ENCODE measurements at regions not wholly inside any gene's neighbourhood (a gene's known extent, or its start where the extent isn't known, plus 50 kb on each side); places are given as distances from the start of the nearest gene placed in this dataset.

DNA sequence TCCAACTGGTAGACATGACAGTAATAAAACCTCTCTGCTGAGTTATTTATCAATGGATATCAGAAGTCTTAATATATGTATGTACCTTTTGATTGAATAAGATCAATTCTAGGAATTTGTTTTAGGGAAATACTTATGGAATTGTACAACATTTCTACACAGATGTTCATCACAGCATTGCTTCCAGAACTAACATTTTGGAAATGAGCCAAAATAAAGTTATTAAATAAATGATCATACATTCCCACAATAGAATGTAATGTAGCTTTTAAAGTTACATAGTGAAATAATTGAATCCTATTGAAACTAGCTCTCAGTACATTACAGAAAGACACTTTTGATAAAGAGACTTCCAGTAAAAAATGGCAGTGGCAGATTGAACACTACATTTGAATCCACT, 481.6 kb upstream of the LRRN3 start:
- no peak overlapping the region for H3K9ac ChIP-seq
- Mint-ChIP-seq H3K27me3 (ENCODE audit: insufficient read depth, low read depth) (no peaks in the 10 kb centered on the region), H3K36me3 (no peaks in the 10 kb centered on the region), H3K4me1 (peaks cover 3% of the 10 kb centered on the region), H3K9me3 (no peaks in the 10 kb centered on the region), H3K27ac (no peak overlapping the region), H3K4me3 (no peak overlapping the region)
- no peaks in the 10 kb centered on the region for H3K36me3 ChIP-seq
- no peaks in the 10 kb centered on the region for H3K9me3 ChIP-seq (ENCODE audit: low read depth)
- H2AFZ ChIP-seq (replicated peaks), result no peak overlapping the region
- no peak overlapping the region for H3K4me3 ChIP-seq
- H3K27me3 ChIP-seq, result no peaks in the 10 kb centered on the region
- no peak for DNase-seq (ENCODE audit: low spot score)
- no peak overlapping the region for H3K27ac ChIP-seq
- no peaks in the 10 kb centered on the region for H3K79me2 ChIP-seq (ENCODE audit: low read depth)
- no peak overlapping the region for H3K4me2 ChIP-seq
- H3F3A ChIP-seq (ENCODE audit: low read depth), result no peaks in the 10 kb centered on the region
- no peaks in the 10 kb centered on the region for H4K20me1 ChIP-seq (ENCODE audit: low read depth)
- TF ChIP-seq EZH2phosphoT487 (IDR thresholded peaks at IDR 0.05) (no peak), EZH2 (IDR thresholded peaks at IDR 0.05) (no peak)
- TF ChIP-seq, protein P1, sequence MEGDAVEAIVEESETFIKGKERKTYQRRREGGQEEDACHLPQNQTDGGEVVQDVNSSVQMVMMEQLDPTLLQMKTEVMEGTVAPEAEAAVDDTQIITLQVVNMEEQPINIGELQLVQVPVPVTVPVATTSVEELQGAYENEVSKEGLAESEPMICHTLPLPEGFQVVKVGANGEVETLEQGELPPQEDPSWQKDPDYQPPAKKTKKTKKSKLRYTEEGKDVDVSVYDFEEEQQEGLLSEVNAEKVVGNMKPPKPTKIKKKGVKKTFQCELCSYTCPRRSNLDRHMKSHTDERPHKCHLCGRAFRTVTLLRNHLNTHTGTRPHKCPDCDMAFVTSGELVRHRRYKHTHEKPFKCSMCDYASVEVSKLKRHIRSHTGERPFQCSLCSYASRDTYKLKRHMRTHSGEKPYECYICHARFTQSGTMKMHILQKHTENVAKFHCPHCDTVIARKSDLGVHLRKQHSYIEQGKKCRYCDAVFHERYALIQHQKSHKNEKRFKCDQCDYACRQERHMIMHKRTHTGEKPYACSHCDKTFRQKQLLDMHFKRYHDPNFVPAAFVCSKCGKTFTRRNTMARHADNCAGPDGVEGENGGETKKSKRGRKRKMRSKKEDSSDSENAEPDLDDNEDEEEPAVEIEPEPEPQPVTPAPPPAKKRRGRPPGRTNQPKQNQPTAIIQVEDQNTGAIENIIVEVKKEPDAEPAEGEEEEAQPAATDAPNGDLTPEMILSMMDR (IDR thresholded peaks at IDR 0.05), result no peak
- H3K4me1 ChIP-seq, result no peaks in the 10 kb centered on the region

DNA sequence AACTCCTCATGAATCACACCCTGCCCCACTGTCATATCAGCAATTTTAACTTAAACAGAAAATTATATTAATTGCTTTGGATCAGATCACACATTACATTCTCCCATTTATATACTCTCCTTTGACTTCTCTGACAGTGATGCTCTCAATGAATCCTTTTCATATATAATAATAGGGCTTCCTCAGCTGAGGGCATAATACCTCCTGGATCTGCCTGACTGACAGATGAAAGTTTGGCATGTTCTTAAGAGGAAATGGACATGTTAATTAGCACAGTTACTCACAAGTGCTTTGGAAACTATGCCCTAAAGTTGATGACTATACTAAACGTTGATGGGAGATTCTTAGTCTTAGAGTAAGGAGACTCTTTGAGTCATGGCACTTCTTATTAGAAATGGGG, 478.2 kb upstream of the LRRN3 start:
- Mint-ChIP-seq H3K9me3 (no peaks in the 10 kb centered on the region), H3K36me3 (no peaks in the 10 kb centered on the region), H3K27ac (no peak overlapping the region), H3K27me3 (ENCODE audit: insufficient read depth, low read depth) (no peaks in the 10 kb centered on the region), H3K4me1 (no peaks in the 10 kb centered on the region), H3K4me3 (no peak overlapping the region)
- Histone ChIP-seq H3K9ac (no peak overlapping the region), H3K4me2 (no peak overlapping the region), H3K79me2 (ENCODE audit: low read depth) (no peaks in the 10 kb centered on the region), H4K20me1 (ENCODE audit: low read depth) (no peaks in the 10 kb centered on the region), H3K9me3 (ENCODE audit: low read depth) (no peaks in the 10 kb centered on the region), H2AFZ (replicated peaks) (no peak overlapping the region), H3K4me3 (no peak overlapping the region), H3K27ac (no peak overlapping the region), H3K4me1 (no peaks in the 10 kb centered on the region), H3K27me3 (no peaks in the 10 kb centered on the region), H3F3A (ENCODE audit: low read depth) (no peaks in the 10 kb centered on the region), H3K36me3 (no peaks in the 10 kb centered on the region)
- no peak for TF ChIP-seq EZH2phosphoT487 (IDR thresholded peaks at IDR 0.05)
- no peak for TF ChIP-seq EZH2 (IDR thresholded peaks at IDR 0.05)
- DNase-seq (ENCODE audit: low spot score), result no peak

Data from neural progenitor cell (in vitro differentiated cells).